ENCODE measurements at regions not wholly inside any gene's neighbourhood (a gene's known extent, or its start where the extent isn't known, plus 50 kb on each side); places are given as distances from the start of the nearest gene placed in this dataset.

GRCh38 chr5:99901972-99902371, 633.2 kb upstream of the FAM174A start:
- ATAC-seq (ENCODE audit: insufficient read depth, low FRiP score) (no peak), DNase-seq (no peak)
- H3K4me1 ChIP-seq (ENCODE audit: control insufficient read depth in 5 of 5, insufficient read depth in 5 of 5, low read length in 5 of 5), result peaks cover 0 to 7% (median 0%) of the 10 kb centered on the region in 5 donors
- no peak overlapping the region for H3K9ac ChIP-seq (ENCODE audit: insufficient read depth in 1 of 2, low read length in 2 of 2)
- H3K4me3 ChIP-seq, result no peak overlapping the region
- H3K27me3 ChIP-seq (ENCODE audit: control insufficient read depth in 3 of 3, insufficient read depth in 3 of 3, low read length in 2 of 3), result no peaks in the 10 kb centered on the region
- no peaks in the 10 kb centered on the region for H3K36me3 ChIP-seq (ENCODE audit: control insufficient read depth in 4 of 4, insufficient read depth in 4 of 4, low read length in 4 of 4)
- H3K27ac ChIP-seq (ENCODE audit: low read depth in 1 of 2, low read length in 1 of 2), result no peak overlapping the region
- H3K9me3 ChIP-seq (ENCODE audit: control insufficient read depth in 4 of 4, insufficient read depth in 3 of 4, low read length in 3 of 4), result peaks cover 0 to 2% (median 0%) of the 10 kb centered on the region in 4 donors
- TF ChIP-seq CTCF (IDR thresholded peaks at IDR 0.05; ENCODE audit: control extremely low read depth, extremely low read depth), result no peak

- DNase-seq (no peak), ATAC-seq (ENCODE audit: insufficient read depth, low FRiP score) (no peak)
- H3K9me3 ChIP-seq (ENCODE audit: control insufficient read depth in 4 of 4, insufficient read depth in 3 of 4, low read length in 3 of 4), result peaks cover 0 to 2% (median 0%) of the 10 kb centered on the region in 4 donors
- H3K4me1 ChIP-seq (ENCODE audit: control insufficient read depth in 5 of 5, insufficient read depth in 5 of 5, low read length in 5 of 5), result no peaks in the 10 kb centered on the region
- no peak overlapping the region for H3K4me3 ChIP-seq
- H3K9ac ChIP-seq (ENCODE audit: insufficient read depth in 1 of 2, low read length in 2 of 2), result no peak overlapping the region
- H3K36me3 ChIP-seq (ENCODE audit: control insufficient read depth in 4 of 4, insufficient read depth in 4 of 4, low read length in 4 of 4), result no peaks in the 10 kb centered on the region
- no peaks in the 10 kb centered on the region for H3K27me3 ChIP-seq (ENCODE audit: control insufficient read depth in 3 of 3, insufficient read depth in 3 of 3, low read length in 2 of 3)
- no peak overlapping the region for H3K27ac ChIP-seq (ENCODE audit: low read depth in 1 of 2, low read length in 1 of 2)
- 81 to 91% methylated on average over 1 of the region's 1 CpG for WGBS, 2 donors
- TF ChIP-seq CTCF (IDR thresholded peaks at IDR 0.05; ENCODE audit: control extremely low read depth, extremely low read depth), result no peak
Observed at GRCh38 chr5:99900302-99900852, 634.8 kb upstream of the FAM174A start.

DNA sequence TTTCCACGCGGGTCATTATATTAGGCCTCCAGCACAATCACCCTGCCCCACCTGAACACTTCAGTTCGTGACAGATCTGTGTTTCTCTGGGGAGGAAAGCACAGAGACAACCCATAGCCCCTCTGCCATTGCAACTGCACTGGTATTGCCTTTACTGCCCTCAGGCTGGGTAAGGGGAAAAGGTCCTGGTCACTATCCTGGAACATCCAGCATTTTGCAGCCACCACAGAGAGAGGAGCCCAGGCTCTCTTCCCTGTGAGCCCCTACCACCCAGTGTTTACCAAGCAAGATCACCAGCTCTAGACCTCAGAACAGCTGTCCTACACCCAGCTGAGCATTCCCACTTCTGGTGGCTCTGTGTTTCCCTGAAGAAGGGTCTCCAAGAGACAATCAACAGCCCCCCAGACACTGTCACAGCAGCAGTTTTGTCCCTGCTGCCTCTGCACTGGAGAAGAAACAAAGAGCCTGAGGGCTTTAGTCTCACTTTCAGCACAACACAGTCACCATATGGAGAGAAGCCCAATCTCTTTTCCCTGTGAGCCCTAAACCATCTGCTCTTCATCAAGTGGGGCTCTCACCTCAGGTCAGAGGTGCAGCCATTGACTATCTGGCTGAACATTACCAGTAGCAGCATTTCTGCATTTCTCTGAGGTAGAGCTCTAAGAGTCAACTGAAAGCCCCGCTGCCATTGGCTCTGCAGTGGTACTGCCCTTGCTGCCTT, 655.2 kb upstream of the FAM174A start:
- TF ChIP-seq CTCF (IDR thresholded peaks at IDR 0.05; ENCODE audit: control extremely low read depth, extremely low read depth), result no peak
- 94 to 95% methylated on average over 4 of the region's 4 CpGs for WGBS, 2 donors
- ATAC-seq (ENCODE audit: insufficient read depth, low FRiP score), result no peak

More for the DNA sequence above, 655.2 kb upstream of the FAM174A start:
- Histone ChIP-seq H3K4me3 (no peak overlapping the region), H3K36me3 (ENCODE audit: control insufficient read depth in 4 of 4, insufficient read depth in 4 of 4, low read length in 4 of 4) (no peaks in the 10 kb centered on the region), H3K4me1 (ENCODE audit: control insufficient read depth in 5 of 5, insufficient read depth in 5 of 5, low read length in 5 of 5) (no peaks in the 10 kb centered on the region), H3K9me3 (ENCODE audit: control insufficient read depth in 4 of 4, insufficient read depth in 3 of 4, low read length in 3 of 4) (peaks cover 0 to 3% (median 0%) of the 10 kb centered on the region in 4 donors), H3K9ac (ENCODE audit: insufficient read depth in 1 of 2, low read length in 2 of 2) (no peak overlapping the region), H3K27ac (ENCODE audit: low read depth in 1 of 2, low read length in 1 of 2) (no peak overlapping the region), H3K27me3 (ENCODE audit: control insufficient read depth in 3 of 3, insufficient read depth in 3 of 3, low read length in 2 of 3) (no peaks in the 10 kb centered on the region)
- no peak for DNase-seq

Data from lung (tissue), 11 donors.